Activated naive CD4-positive, alpha-beta T cell treated with anti-CD3 and anti-CD28 coated beads, Interleukin-2, amount 50 U/mL, for 72 hours (primary cell): ENCODE measurements at regions not wholly inside any gene's neighbourhood (a gene's known extent, or its start where the extent isn't known, plus 50 kb on each side); places are given as distances from the start of the nearest gene placed in this dataset.

Experiments used
- ATAC-seq, 2 donors: fragments of 150-1000 bp; cut with Tn5 transposase; 2 replicates each; pipeline ENCODE4 v1.10.0; 2021; ENCODE audit warnings: mild to moderate bottlenecking in 2 of 2, moderate library complexity in 2 of 2
- DNase-seq, 2 donors: peaks; one replicate each; pipeline ENCODE4 v3.0.0; 2021 to 2022; ENCODE audit warnings: low spot score in 2 of 2
- H3K27ac Mint-ChIP-seq, 2 donors: one replicate each; pipeline ENCODE4 v1.8.0; 2022; ENCODE audit warnings: mild to moderate bottlenecking in 2 of 2, mixed read lengths in 2 of 2
- H3K36me3 Mint-ChIP-seq, 2 donors: one replicate each; pipeline ENCODE4 v1.8.0; 2022; ENCODE audit warnings: mixed read lengths in 2 of 2
- H3K9me3 Mint-ChIP-seq, 2 donors: one replicate each; pipeline ENCODE4 v1.8.0; 2022; ENCODE audit warnings: mixed read lengths in 2 of 2

DNA sequence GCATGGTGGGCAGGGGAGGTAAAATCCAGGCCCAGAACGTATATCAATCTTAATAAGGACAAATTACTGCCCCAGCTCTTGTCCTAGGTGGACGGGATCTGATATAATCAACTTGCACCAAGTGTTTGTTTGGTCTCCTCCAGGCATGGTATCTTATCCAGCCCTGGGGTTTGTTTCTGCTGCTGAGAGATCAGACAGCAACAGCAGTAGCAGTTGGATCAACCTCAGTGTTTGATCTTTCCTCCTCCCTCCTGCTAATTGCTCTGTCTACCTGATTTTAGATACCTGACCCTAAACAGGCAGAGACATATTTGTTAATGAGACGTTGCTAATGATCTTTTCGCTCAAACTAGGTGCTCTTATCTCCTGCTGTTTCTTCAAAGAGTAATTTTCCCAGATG, 100.4 kb upstream of the BACH2 start:
- no peaks in the 10 kb centered on the region for H3K36me3 Mint-ChIP-seq
- no peaks in the 10 kb centered on the region for H3K9me3 Mint-ChIP-seq
- H3K27ac Mint-ChIP-seq, result peak overlapping the region; percentile 94 to 97
- DNase-seq (no peak), ATAC-seq (no peak)

DNA sequence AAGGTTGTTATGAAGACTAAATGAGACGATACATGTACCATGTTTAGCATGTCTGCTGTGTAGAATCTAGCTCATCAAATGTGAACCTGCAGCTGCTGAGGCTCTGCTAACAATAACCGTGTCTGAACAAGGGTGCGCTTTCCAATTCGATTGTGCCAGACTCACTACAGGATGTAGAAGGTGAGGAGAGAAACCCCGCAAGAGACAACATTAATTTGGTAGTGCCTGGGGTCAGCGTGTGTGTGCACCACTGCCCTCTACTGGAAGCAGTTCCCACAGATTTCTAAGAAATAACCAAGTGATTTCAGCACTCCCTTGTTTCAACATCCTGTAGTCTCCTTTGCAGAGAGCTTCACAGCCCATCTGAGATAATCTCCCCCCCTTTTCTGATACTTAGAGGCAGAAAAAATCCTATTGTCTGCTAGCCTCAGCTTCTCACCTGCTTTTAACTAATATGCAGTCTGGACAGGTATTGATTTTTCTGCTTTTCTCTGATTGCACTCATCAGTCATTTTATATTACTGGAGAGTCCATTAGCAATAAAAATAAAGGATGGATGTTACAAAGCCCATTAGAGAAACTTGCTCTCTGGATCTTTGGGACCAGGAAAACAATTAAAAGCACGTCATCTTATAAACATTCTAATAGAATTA, 96.7 kb upstream of the BACH2 start:
- H3K27ac Mint-ChIP-seq, result peak overlapping the region in 1 of 2 donors; percentile 71
- H3K9me3 Mint-ChIP-seq, result no peaks in the 10 kb centered on the region
- peak; percentile 8 to 13 for ATAC-seq
- H3K36me3 Mint-ChIP-seq, result no peaks in the 10 kb centered on the region
- peak; percentile 72 to 73 for DNase-seq

DNA sequence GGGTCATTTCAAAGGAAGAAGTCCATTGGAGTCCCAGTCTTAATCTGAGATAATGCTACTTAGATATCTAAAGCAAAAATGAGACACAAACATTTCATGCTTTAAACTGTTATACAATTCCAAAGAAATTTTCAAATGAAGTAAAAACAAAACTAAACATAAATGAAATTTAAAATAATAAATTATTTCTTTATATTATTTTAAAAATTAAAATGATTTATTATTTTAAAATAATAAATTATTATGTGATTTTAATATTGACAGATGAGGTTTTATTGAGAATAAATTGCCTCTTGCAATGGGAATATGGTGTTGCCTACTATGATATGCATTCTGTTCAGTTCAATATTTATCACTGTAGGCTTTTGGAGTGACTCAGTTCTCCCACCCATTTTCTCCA, 93.7 kb upstream of the BACH2 start:
- no peaks in the 10 kb centered on the region for H3K9me3 Mint-ChIP-seq
- ATAC-seq, result no peak
- no peak overlapping the region for H3K27ac Mint-ChIP-seq
- DNase-seq, result no peak
- H3K36me3 Mint-ChIP-seq, result no peaks in the 10 kb centered on the region

DNA sequence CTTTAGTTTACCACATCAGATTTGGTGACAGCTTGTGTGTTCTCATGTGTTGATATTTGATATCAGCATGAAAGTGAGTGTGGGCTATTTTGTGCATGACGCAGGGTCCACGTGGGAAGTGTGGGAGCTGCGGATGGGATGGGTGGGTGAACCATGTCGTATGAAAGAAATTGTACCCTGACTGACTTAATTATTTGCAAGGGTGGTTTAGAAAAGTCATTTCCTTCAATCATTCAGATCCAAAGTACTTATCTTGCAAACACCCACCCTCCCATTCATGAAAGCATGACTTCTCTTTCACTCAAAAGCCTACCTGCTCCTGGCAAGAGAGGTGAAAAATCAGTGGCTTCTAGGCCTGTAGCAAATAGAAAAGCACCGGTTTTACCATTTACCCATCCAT, 91.8 kb upstream of the BACH2 start:
- no peak for DNase-seq
- H3K9me3 Mint-ChIP-seq, result no peaks in the 10 kb centered on the region
- peak; percentile 37 to 76 for ATAC-seq
- no peak overlapping the region for H3K27ac Mint-ChIP-seq
- no peaks in the 10 kb centered on the region for H3K36me3 Mint-ChIP-seq

DNA sequence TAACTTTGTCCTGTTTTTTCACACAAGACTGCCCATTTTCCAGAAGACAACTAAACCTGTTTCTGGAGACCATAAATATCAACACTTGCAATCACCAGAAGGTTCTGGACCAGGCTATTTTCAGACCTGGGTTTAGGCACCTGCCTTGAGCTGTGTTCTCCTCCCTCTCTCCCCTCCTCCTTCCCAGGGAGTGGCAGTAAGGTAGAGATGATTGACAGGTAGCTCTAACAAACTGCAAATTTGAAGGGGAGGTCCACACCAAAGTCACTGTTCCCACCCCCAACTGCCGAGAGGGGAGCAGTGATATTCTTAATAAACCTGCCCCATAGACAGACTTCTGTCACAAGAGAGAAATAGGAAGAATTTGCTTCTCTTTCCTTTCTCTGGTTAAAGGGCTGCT, 91.2 kb upstream of the BACH2 start:
- no peak for ATAC-seq
- H3K27ac Mint-ChIP-seq, result no peak overlapping the region

DNA sequence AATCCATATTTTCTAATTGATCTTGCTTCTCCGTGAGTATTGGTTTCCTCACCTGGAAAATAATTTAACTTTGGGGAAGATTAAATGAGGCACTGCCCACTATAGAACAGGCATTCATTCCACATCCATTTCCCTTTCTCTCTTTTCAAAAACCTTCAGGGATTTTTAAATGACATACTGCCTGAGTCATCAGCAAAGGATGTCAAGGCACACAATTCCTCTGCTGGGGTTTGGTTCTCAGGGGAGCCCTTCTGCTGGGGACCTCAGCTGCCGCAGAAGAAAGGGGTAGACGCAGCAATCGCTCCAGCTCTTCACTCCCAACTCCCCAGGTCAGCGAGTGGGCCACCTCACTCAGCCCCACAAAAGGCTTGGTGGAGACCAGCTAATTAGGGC, 90.7 kb upstream of the BACH2 start:
- ATAC-seq (no peak), DNase-seq (no peak)
- H3K36me3 Mint-ChIP-seq, result no peaks in the 10 kb centered on the region
- H3K27ac Mint-ChIP-seq, result no peak overlapping the region
- no peaks in the 10 kb centered on the region for H3K9me3 Mint-ChIP-seq

More for the DNA sequence above, 91.2 kb upstream of the BACH2 start:
- Mint-ChIP-seq H3K9me3 (no peaks in the 10 kb centered on the region), H3K36me3 (no peaks in the 10 kb centered on the region)
- no peak for DNase-seq

DNA sequence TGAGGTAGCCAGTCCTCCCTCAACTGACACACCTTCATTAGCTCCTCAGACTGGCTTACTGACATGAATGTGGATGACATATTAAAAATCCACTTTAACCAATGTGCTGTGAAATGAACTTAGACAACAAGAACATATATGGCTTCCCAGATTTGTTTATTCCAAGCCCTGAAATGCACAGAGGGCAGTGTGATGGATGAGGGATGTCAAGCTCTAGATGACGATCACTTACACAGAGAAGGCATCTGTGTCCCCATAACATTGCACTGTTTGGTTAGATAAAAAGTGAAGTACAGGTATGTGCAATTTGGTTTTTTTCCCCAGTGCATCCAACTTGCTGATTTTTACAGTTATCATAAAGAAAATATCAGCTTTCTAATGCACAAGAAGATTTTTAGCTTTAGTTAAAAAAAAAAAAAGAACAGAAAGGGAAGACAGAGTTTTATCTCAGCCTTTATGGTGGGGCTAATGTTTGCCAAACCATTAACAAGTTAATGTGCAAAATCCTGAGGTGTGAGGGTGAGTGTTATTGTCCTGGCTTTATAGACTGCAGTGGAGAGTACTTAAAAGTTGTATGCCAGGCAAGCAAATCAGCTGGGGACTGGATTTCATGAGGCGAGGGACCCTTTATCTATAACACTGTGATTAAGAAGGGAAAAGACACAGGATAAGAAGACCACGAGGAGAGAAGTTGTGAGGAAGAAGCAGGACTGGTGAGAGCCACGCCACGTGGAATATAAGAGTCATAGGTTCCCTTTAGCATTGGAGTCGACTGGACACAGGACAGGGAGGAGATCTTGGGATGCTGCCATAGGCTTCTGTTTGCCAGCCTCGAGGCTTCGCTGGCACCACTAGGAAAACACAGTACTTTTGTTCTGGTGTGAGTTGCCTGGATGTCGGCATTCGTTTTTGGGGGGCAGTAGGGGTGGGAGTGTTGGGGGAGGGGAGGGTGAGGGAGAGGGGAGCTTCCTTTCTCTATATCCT, 90.0 kb upstream of the BACH2 start:
- H3K9me3 Mint-ChIP-seq, result no peaks in the 10 kb centered on the region
- ATAC-seq, result no peak
- no peaks in the 10 kb centered on the region for H3K36me3 Mint-ChIP-seq
- DNase-seq, result no peak
- peak overlapping the region in 1 of 2 donors; percentile 16 for H3K27ac Mint-ChIP-seq

DNA sequence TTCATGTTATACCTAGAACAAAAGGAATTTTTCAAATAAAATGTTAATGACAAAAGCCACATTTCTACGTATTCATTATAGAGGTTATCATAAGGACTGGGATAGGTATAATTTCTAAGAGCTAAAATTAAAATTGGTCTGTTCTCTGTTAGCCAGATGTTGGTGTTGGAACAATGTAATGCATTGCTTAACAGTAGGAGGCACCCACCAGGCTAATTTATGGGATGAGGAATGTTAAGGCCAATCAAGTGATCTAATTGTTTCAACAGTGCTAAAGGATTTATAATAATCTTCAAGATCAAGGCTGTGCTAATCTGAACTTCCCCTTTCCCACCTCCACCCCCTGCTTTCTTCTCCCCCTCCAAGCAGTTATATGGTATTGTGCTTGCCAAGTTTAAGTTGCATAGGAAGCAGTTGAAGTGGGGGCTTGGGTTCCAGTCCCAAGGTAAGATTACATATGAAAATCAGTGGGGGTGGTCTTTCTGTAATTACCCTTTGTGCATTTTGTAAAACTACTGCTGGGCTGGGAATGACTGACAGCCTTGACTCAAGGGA, 89.2 kb upstream of the BACH2 start:
- H3K36me3 Mint-ChIP-seq, result no peaks in the 10 kb centered on the region
- no peak for ATAC-seq
- no peak for DNase-seq
- no peaks in the 10 kb centered on the region for H3K9me3 Mint-ChIP-seq
- H3K27ac Mint-ChIP-seq, result no peak overlapping the region

DNA sequence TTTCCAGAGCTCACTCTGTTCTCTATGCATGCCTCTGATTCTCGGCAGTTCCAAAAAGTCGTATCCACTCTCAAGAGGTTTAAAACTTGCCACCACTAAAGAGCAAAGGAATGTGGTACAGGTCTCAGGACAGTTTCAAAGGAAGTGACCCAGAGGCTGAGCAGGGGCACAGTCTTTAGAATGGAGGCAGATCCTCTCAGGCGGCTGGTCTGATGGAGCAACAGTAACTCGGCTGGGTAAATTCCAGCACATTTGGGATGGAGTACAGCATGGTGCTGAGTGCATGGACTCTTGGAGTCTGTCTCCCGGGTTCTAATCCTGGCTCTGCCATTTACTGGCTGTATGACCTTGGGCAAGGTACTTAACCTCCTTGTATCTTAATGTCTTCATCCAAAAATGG, 88.1 kb upstream of the BACH2 start:
- DNase-seq (no peak), ATAC-seq (no peak)
- Mint-ChIP-seq H3K36me3 (no peaks in the 10 kb centered on the region), H3K9me3 (no peaks in the 10 kb centered on the region), H3K27ac (no peak overlapping the region)

DNA sequence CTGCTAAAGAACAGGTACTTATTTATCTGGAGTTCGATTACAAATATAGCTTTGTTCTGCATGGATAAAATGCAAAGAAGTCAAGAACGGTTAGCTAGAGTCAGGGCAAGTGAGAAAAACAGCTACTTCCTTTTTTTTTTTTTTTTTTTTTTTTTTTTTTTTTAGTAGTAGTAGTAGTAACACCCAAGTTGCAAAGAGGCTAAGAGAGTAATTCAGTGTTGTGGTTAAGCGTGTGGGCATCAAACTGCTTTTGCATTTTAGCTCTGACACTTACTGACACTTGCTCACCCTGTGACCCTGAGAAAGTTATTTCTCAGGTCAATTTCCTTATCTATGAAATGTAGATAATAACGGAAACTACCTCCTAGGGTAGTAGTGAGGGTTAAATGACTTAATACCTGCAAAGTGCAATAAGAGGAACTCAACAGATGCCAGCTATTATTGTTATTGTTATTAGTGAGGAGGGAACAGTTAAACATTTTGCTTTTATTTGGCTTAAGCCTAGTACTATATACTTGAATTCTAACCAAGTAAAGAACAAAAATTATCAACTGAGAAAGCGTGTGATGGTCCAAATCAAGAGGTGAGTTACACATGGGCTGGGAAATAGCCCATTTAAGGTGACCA, 86.7 kb upstream of the BACH2 start:
- Mint-ChIP-seq H3K9me3 (no peaks in the 10 kb centered on the region), H3K27ac (no peak overlapping the region), H3K36me3 (no peaks in the 10 kb centered on the region)
- DNase-seq (no peak), ATAC-seq (peak; percentile 93 to 96)

DNA sequence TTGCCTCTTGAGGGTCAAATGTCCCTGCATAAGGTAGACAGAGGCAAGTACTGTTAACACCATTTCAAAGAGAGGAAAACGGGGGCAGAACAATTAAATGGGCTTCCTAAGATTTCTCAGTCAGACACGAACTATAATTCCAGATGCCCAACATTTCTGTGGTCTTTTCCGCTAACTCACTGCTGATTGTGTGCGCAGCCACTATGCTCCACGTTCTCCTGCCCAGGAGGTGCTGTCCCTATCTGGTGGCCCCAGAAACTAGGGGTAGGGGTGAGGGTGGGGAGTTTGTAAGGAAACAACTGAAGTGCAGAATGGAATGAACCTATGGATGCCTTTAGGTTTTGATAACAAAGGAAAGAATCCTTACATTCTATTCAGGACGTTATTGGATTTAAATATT, 86.1 kb upstream of the BACH2 start:
- H3K36me3 Mint-ChIP-seq, result no peaks in the 10 kb centered on the region
- H3K9me3 Mint-ChIP-seq, result no peaks in the 10 kb centered on the region
- DNase-seq (no peak), ATAC-seq (peak in 1 of 2 donors; percentile 4)
- no peak overlapping the region for H3K27ac Mint-ChIP-seq

DNA sequence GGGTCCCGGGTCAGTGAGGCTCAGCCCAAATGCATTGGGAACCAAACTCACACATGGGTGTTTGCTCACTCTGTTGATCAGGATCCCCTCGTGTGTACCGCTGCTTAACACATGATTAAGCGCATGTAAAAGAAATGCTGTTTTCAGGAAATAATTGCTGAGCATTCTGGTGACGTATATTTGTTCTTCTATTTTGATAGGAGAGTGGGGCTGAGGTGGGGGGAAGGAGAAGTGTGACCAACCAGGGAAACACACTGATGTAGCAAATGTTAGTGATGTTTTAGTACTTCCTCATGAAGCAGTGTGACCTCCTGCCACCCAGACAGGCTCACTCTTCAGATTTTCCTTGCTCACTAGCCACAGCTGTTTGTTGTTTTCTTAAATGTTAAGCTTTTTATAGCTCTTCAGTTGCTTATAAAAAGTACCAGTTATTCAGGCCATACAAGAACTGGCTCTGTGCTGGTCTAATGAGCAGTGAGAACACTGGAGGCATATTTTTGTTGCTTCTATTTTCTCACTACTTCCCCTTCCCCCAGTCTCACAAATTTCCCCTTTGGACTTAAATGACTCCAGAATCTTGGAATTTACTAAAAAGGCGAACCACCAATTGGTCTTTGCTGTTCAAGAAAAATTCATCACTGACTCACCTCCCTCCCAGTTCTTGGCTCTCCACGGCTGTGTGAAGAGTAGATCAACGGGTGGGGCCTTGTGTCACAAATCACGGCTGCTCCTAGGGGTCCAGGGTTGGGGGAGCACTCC, 79.2 kb upstream of the BACH2 start:
- H3K36me3 Mint-ChIP-seq, result no peaks in the 10 kb centered on the region
- ATAC-seq (no peak), DNase-seq (no peak)
- no peaks in the 10 kb centered on the region for H3K9me3 Mint-ChIP-seq
- no peak overlapping the region for H3K27ac Mint-ChIP-seq

DNA sequence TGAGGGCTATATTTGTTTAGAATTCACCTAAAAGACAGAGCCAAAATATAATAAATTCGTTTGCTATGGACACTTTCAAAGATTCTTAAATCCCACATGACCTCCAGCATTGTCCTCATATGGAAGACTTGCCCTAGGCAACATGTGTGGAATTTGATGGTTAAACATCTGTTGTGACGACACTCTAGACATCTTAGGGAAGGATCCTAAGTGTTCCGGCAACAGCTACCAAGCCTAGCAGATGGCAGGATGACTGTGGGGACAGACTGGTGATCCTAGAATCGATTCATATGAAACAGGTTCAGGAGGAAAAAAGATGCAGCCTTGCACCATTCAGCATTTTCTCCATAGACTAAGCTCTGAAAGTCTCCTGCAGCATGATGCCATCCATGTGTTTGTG, 77.6 kb upstream of the BACH2 start:
- ATAC-seq (no peak), DNase-seq (no peak)
- no peaks in the 10 kb centered on the region for H3K9me3 Mint-ChIP-seq
- H3K27ac Mint-ChIP-seq, result no peak overlapping the region
- no peaks in the 10 kb centered on the region for H3K36me3 Mint-ChIP-seq

DNA sequence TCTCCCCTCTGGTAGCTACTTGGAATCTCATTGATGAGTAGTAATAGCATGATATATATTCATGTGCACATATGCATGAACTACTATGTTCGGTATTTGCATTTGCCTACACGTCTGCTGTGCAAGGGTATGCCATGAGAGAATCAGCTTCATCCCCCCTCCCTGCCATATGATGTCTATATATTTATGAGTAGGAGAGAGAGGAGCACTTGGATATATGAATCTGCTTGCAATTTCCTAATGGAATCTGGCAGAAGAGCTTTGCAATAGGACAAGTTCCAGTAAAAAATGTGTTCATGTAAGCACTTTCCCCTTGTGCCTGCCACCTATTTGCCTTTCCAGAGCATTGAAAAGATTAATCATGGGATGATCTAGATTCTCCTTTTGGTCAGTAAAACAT, 76.2 kb upstream of the BACH2 start:
- H3K27ac Mint-ChIP-seq, result no peak overlapping the region
- no peaks in the 10 kb centered on the region for H3K36me3 Mint-ChIP-seq
- no peak for DNase-seq
- ATAC-seq, result no peak
- no peaks in the 10 kb centered on the region for H3K9me3 Mint-ChIP-seq

DNA sequence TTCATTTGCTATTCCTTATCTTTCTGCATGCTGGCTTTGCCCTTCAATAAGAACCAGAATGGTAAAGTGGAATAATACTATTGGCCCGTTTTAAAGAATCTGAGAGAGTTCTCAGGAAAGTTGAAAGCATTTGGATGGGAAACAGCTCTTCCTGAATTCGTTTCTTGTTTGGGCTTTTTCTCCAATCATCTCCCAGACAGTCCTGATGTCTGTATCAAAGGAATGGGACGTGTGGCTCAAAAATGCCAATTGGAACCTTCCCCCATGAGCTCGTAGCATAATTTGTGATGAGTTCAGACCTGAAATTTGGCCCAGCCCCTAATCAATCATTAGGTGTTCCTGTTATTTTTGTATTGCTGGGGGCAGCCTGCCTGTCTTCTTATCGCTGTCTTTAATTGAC, 75.8 kb upstream of the BACH2 start:
- ATAC-seq (no peak), DNase-seq (no peak)
- Mint-ChIP-seq H3K27ac (no peak overlapping the region), H3K36me3 (no peaks in the 10 kb centered on the region), H3K9me3 (no peaks in the 10 kb centered on the region)

DNA sequence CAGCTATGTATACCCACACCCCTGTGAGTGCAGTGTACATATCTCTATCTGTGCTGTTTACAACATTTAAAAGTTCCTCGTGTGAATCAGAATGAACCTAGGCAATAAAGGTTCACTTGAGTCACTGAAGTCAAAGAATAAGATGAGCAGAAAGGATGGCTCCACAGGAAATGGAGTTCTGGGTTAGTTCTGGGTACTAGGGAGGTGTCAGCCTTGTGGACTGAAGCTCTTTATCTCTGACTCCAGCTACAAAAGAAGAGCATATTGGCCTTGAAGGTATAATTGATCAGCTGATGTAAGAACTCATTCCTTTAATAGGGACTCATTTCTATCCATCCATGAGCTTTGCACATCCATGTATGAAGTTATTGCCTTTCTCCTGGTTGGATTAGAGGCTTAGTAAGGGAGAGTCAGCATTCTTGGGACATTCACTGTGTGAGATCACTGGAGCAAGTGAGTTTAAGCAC, 73.9 kb upstream of the BACH2 start:
- Mint-ChIP-seq H3K36me3 (no peaks in the 10 kb centered on the region), H3K27ac (no peak overlapping the region), H3K9me3 (no peaks in the 10 kb centered on the region)
- peak; percentile 43 to 84 for ATAC-seq
- DNase-seq, result no peak
